HCT116 (cell line): ENCODE measurements at regions not wholly inside any gene's neighbourhood (a gene's known extent, or its start where the extent isn't known, plus 50 kb on each side); places are given as distances from the start of the nearest gene placed in this dataset.
"Not testable (repeated sequence)": the region's sequence is repeated elsewhere in the genome, so short reads cannot be mapped to it uniquely, and the experiment has no call there.

Experiments used
- CBX3 ChIP-seq: IDR thresholded peaks from 2 replicates; pipeline ENCODE4 v1.6.1; 2012; ENCODE audit warnings: low read depth
- CTCF ChIP-seq, 3 experiments: fragments of 200-600 bp in 1 of 3; sonication (generic) in 1 of 3; IDR thresholded peaks in 2 of 3; conservative IDR thresholded peaks in 1 of 3; 2 replicates each; pipeline ENCODE4 v1.5.1; 2012 to 2017; ENCODE audit warnings: low read depth in 2 of 3, low read length in 2 of 3, antibody characterized with exemption in 1 of 3, borderline replicate concordance in 1 of 3, control low read depth in 1 of 3, mild to moderate bottlenecking in 1 of 3, mixed read lengths in 1 of 3, mixed run types in 1 of 3, moderate library complexity in 1 of 3; ENCODE audit not compliant: insufficient read depth in 1 of 3
- EZH2 ChIP-seq: fragments of 200-600 bp; sonication (generic); IDR thresholded peaks from 2 replicates; pipeline ENCODE4 v1.6.1; 2017; ENCODE audit warnings: antibody characterized with exemption, mixed run types
- EZH2phosphoT487 ChIP-seq: fragments of 200-600 bp; IDR thresholded peaks from 2 replicates; pipeline ENCODE4 v1.6.1; 2018; ENCODE audit warnings: antibody characterized with exemption, borderline replicate concordance
- JUND ChIP-seq: IDR thresholded peaks from 2 replicates; pipeline ENCODE4 v1.6.1; 2012
- POLR2A ChIP-seq: IDR thresholded peaks from 2 replicates; pipeline ENCODE4 v1.7.0; 2011; ENCODE audit warnings: borderline replicate concordance; ENCODE audit not compliant: insufficient read depth, insufficient read length; ENCODE audit errors: extremely low read depth
- POLR2AphosphoS5 ChIP-seq: IDR thresholded peaks from 2 replicates; pipeline ENCODE4 v1.6.1; 2011; ENCODE audit warnings: mild to moderate bottlenecking, low read depth, low read length, moderate library complexity
- REST ChIP-seq: IDR thresholded peaks from 2 replicates; pipeline ENCODE4 v1.6.1; 2012; ENCODE audit warnings: low read depth
- ZFX ChIP-seq: fragments of 450-650 bp; IDR thresholded peaks from 2 replicates; pipeline ENCODE4 v1.6.1; 2017

- TF ChIP-seq ZFX; POLR2A; CTCF (IDR thresholded peaks at IDR 0.05 in 2 of 3, conservative IDR thresholded peaks at IDR 0.05 in 1 of 3; ENCODE audit: borderline replicate concordance in 1 of 3, insufficient read depth in 1 of 3, low read depth in 2 of 3, low read length in 2 of 3); CBX3; EZH2; EZH2phosphoT487; REST; JUND; POLR2AphosphoS5: not testable (repeated sequence)
These were observed 78.4 kb upstream of the GOLGA6L4 start for GRCh38 chr15:84157056-84157632.
